ENCODE measurements at regions not wholly inside any gene's neighbourhood (a gene's known extent, or its start where the extent isn't known, plus 50 kb on each side); places are given as distances from the start of the nearest gene placed in this dataset.

DNA sequence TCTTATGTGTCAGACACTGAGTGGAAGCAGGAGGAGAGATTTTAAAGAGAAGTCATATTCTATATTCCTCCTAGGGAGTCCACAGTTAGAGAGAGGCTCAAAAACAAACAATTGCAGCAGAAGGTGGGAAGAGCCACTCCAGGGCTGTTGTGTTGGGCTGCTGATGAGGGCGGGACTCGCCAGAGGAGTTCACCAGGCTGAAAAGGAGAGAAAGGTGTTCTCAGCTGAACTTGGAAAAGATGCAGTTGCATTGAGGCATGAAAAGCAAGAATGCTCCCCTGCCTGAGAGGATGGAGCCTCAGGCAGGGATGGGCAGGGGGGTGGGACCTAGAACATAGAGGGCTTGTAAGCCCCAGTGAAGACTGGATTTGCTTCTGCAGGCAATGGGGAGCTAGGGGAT, 324.2 kb downstream of the CXCL12 start:
- no peak overlapping the region for H3K4me3 ChIP-seq (ENCODE audit: low read depth, low read length)

DNA sequence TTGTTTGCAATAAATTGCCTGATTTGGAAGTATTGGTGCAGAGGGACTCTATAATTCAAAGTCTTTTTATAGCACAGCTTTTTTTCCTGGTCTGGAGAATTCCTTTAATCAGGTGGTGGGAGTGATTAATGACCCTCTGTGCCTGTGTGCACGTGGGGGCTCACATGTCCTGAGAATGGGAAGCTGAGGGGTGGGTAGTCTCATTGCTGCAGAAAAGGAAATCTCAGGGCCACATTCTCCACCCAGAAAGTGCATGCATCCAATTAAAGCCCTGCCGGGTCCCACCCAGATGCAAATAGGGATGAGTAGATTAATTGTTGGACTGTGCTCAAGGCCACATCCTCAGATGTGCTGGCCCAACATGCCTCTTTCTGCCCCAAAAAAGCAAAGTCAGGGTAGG, 324.7 kb downstream of the CXCL12 start:
- no peaks in the 10 kb centered on the region for H3K36me3 ChIP-seq (replicated peaks)
- no peak for DNase-seq

More for the DNA sequence above, 324.2 kb downstream of the CXCL12 start:
- no peak overlapping the region for H3K27ac ChIP-seq
- TF ChIP-seq, protein P1, sequence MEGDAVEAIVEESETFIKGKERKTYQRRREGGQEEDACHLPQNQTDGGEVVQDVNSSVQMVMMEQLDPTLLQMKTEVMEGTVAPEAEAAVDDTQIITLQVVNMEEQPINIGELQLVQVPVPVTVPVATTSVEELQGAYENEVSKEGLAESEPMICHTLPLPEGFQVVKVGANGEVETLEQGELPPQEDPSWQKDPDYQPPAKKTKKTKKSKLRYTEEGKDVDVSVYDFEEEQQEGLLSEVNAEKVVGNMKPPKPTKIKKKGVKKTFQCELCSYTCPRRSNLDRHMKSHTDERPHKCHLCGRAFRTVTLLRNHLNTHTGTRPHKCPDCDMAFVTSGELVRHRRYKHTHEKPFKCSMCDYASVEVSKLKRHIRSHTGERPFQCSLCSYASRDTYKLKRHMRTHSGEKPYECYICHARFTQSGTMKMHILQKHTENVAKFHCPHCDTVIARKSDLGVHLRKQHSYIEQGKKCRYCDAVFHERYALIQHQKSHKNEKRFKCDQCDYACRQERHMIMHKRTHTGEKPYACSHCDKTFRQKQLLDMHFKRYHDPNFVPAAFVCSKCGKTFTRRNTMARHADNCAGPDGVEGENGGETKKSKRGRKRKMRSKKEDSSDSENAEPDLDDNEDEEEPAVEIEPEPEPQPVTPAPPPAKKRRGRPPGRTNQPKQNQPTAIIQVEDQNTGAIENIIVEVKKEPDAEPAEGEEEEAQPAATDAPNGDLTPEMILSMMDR (IDR thresholded peaks at IDR 0.05; ENCODE audit: low read depth, low read length, missing control alignments) = no peak
- no peaks in the 10 kb centered on the region for H3K36me3 ChIP-seq (replicated peaks)
- in situ Hi-C loops (cut with HindIII; ENCODE audit: low pct_ligation_motif_present, low sequenced_read_pairs) = no loop called here
- no peak for DNase-seq
- H3K27me3 ChIP-seq (replicated peaks) = peaks cover 11% of the 10 kb centered on the region

DNA sequence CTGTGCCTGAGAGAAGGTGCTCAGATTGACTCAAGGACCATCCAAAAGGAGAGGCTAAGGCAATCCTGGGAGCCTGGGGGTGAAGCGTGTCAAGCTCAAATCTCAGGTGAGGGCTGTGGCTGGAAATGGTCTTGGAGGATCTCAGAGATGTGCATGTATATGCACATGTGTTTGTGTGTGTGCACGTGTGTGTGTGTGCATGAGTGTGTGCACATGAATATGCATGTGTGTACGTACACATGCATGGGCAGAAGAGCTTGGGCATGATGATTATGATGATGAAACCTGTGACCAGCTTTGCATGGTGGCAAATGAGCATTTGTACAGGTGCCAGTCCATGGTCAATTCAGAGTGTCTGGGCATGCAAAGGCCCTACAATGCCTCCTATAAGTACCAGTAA, 326.6 kb downstream of the CXCL12 start:
- DNase-seq = no peak
- H3K4me3 ChIP-seq (ENCODE audit: low read depth, low read length) = no peak overlapping the region
- H3K36me3 ChIP-seq (replicated peaks) = no peaks in the 10 kb centered on the region
- no peak overlapping the region for H3K27ac ChIP-seq
- in situ Hi-C loops (cut with HindIII; ENCODE audit: low pct_ligation_motif_present, low sequenced_read_pairs) = no loop called here
- peaks cover 14% of the 10 kb centered on the region for H3K27me3 ChIP-seq (replicated peaks)
- TF ChIP-seq, protein P1 (IDR thresholded peaks at IDR 0.05; ENCODE audit: low read depth, low read length, missing control alignments) = no peak

More for the DNA sequence above, 324.7 kb downstream of the CXCL12 start:
- Histone ChIP-seq H3K27me3 (replicated peaks) (peaks cover 11% of the 10 kb centered on the region), H3K27ac (no peak overlapping the region), H3K4me3 (ENCODE audit: low read depth, low read length) (no peak overlapping the region)
- TF ChIP-seq, protein P1 (IDR thresholded peaks at IDR 0.05; ENCODE audit: low read depth, low read length, missing control alignments) = no peak
- in situ Hi-C loops (cut with HindIII; ENCODE audit: low pct_ligation_motif_present, low sequenced_read_pairs) = no loop called here

DNA sequence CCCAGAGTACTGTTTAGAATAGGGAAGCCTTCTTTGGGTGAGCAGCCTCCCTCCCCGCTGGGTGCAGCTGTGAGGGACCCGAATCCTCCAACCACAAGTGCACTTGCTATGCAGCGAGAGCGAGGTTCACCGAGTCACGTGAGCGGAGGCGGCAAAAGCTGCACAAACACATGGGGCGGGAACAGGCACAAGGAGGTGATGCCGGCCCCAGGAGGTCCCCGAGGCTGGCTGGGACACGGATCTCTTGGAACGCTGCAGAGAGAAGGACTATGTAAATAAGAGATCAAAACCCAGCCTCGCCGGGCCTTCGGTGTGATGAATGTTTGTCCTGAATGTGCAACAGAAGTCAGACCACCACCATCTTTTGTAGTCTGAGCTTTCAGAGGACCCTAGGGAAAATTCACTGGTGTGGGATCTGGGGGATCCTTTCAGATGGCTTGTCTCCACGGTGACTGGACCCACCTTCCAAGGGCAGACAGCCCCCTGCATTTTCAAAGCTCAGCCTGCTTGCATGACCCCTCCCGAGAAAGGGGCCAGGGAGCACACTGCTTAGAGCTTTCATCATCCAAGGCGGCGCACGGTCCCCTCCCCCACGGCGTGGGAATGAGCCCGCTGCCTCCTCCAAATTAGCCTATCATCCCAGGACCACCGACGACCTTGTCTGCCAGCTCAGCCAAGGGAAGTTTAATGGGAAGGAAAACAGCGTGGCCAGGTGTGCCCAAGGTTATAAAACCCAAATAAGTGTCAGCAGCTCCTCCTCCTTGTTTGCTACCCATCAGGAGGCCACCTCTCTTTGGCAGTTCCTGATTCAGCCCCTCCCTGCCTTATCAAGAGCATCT, 327.7 kb downstream of the CXCL12 start:
- in situ Hi-C loops (cut with HindIII; ENCODE audit: low pct_ligation_motif_present, low sequenced_read_pairs) = no loop called here
- no peak overlapping the region for H3K27ac ChIP-seq
- no peak for DNase-seq
- H3K4me3 ChIP-seq (ENCODE audit: low read depth, low read length) = no peak overlapping the region
- H3K27me3 ChIP-seq (replicated peaks) = peaks cover 14% of the 10 kb centered on the region
- H3K36me3 ChIP-seq (replicated peaks) = no peaks in the 10 kb centered on the region
- TF ChIP-seq, protein P1 (IDR thresholded peaks at IDR 0.05; ENCODE audit: low read depth, low read length, missing control alignments) = no peak

DNA sequence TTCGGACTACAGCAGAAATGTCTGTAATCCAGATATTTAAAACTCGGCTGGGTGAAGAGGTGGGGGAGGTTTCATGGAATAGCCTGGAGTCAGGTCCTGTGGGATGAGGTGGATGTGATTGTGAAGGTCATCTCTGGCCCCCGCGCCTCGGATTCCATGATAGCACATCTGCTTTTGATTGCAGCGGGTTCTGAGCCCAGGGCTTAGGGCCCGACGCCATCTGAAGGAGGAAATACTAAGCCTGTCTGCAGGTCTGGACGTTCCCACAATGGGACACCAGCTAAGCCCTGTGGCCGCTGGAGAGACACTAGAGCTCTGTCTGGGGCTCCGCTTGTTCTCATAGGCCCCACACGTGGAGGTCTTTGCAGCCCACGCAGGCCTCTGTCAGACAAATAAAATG, 328.7 kb downstream of the CXCL12 start:
- in situ Hi-C loops (cut with HindIII; ENCODE audit: low pct_ligation_motif_present, low sequenced_read_pairs) = no loop called here
- TF ChIP-seq, protein P1 (IDR thresholded peaks at IDR 0.05; ENCODE audit: low read depth, low read length, missing control alignments) = no peak
- DNase-seq = no peak
- no peak overlapping the region for H3K4me3 ChIP-seq (ENCODE audit: low read depth, low read length)
- H3K27me3 ChIP-seq (replicated peaks) = peaks cover 14% of the 10 kb centered on the region
- no peaks in the 10 kb centered on the region for H3K36me3 ChIP-seq (replicated peaks)
- no peak overlapping the region for H3K27ac ChIP-seq

All from brain microvascular endothelial cell (primary cell).